AG04450 (cell line): ENCODE measurements at regions not wholly inside any gene's neighbourhood (a gene's known extent, or its start where the extent isn't known, plus 50 kb on each side); places are given as distances from the start of the nearest gene placed in this dataset.

Experiments
- CTCF ChIA-PET: fragments of 300-600, 350-600 bp; formaldehyde crosslinking; extraction: SDS; loops from one replicate; lab custom pipeline; 2022; ENCODE audit warnings: antibody characterized with exemption, inconsistent platforms; lab: Charles Lee
- POLR2A ChIA-PET: fragments of 350-600 bp; formaldehyde crosslinking; extraction: SDS; loops from one replicate; lab custom pipeline; 2021; ENCODE audit warnings: antibody characterized with exemption, inconsistent platforms; lab: Yijun Ruan, JAX
- DNase-seq: peaks from one replicate; pipeline ENCODE4 v3.0.0-alpha.2; 2011; ENCODE audit warnings: low read depth, low spot score
- H3K27ac ChIP-seq: one replicate; pipeline ENCODE4 v1.5.1; 2012; ENCODE audit warnings: low read depth, low read length, control low read depth
- H3K27me3 ChIP-seq: one replicate; pipeline ENCODE4 v1.6.0; 2012; ENCODE audit warnings: low read length; ENCODE audit not compliant: control insufficient read depth, insufficient read depth
- H3K4me3 ChIP-seq: 2 replicates; pipeline ENCODE4 v1.5.1; 2011; ENCODE audit warnings: mild to moderate bottlenecking, low read depth, low read length, control low read depth
- H3K9me3 ChIP-seq: 2 replicates; pipeline ENCODE4 v1.5.1; 2012; ENCODE audit warnings: low read length; ENCODE audit not compliant: control insufficient read depth, insufficient read depth
- TF ChIP-seq, protein P1 (sequence below): IDR thresholded peaks from 2 replicates; pipeline ENCODE4 v1.5.1; 2011; ENCODE audit warnings: low read depth, low read length, control low read depth, inconsistent platforms

DNA sequence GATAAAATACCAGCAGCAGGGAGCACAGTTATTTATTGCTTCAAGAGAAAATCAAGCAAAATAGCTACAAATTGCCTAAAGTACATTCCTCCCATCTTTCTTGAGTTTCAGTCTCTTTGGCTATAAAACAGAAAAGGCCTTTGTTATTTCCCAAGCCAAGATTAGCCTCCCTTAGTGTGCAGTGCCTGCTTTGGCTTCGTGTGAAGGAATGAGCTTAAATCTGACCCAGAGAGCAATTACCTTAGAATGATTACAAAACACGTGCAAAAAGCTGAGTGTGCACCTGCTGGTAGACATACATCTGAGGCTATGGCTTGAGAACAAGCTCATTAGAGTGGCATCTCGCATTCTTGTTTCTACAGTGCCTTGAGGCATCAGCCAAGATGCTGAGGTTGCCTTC, 250.8 kb downstream of the C4orf33 start:
- Histone ChIP-seq H3K27me3 (peaks cover 3% of the 10 kb centered on the region), H3K9me3 (no peaks in the 10 kb centered on the region), H3K27ac (no peak overlapping the region), H3K4me3 (no peak overlapping the region)
- POLR2A ChIA-PET: no interaction called here
- TF ChIP-seq, protein P1, sequence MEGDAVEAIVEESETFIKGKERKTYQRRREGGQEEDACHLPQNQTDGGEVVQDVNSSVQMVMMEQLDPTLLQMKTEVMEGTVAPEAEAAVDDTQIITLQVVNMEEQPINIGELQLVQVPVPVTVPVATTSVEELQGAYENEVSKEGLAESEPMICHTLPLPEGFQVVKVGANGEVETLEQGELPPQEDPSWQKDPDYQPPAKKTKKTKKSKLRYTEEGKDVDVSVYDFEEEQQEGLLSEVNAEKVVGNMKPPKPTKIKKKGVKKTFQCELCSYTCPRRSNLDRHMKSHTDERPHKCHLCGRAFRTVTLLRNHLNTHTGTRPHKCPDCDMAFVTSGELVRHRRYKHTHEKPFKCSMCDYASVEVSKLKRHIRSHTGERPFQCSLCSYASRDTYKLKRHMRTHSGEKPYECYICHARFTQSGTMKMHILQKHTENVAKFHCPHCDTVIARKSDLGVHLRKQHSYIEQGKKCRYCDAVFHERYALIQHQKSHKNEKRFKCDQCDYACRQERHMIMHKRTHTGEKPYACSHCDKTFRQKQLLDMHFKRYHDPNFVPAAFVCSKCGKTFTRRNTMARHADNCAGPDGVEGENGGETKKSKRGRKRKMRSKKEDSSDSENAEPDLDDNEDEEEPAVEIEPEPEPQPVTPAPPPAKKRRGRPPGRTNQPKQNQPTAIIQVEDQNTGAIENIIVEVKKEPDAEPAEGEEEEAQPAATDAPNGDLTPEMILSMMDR: no peak
- no peak for DNase-seq
- CTCF ChIA-PET: interaction anchor here (1.7 to 2.5 kb wide), 2 partner anchors 12 to 294 kb away, joined by 3 to 9 read pairs; no protein-coding TSS in a partner anchor

DNA sequence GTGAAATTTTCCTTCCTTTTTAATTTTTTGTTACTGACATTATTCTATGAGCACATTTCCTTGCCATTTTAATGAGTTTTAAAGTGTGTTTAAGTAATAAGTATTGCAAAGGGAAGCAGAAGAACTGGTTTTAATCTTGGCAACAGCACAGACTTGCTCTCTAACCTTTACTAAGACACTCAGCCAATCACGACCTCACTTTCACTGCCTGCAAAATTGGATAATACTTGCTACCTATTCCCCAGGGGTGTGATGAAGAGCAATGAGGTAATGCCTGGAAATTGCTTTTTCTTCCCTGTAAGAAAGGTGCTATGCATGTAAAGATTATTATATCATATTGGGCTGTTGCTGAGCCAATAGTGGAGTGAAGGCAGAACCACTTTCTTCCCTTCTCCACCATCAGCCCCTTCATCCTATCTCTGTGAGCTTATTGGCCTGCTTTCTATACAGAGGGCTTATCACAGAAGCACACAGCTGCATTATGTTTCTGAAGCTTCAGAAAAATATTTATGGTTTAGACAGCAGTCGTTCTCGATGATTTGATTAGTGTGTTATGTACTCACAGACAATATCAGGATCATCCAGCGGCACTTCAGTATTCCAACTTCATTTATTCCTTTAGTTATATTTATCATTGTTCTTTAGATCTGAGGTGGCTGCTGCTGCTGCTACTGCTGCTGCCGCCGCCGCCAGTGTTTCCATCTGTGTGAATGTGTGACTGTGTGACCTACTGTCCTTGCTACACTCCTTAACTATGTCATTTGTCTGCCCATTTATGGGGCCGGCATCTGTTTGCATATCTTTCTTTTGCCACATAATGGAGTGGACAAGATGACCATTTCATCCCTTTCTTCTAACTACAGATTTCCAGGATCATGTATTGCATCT, 255.1 kb downstream of the C4orf33 start:
- ChIA-PET CTCF (no interaction called here), POLR2A (no interaction called here)
- no peak for DNase-seq
- Histone ChIP-seq H3K4me3 (no peak overlapping the region), H3K27ac (no peak overlapping the region), H3K27me3 (peaks cover 5% of the 10 kb centered on the region), H3K9me3 (no peaks in the 10 kb centered on the region)
- TF ChIP-seq, protein P1: no peak

- no peaks in the 10 kb centered on the region for H3K9me3 ChIP-seq
- CTCF ChIA-PET: interaction anchor here (2.2 kb wide), 1 partner anchor 10 kb away, joined by 23 read pairs; no protein-coding TSS in a partner anchor
- TF ChIP-seq, protein P1: no peak
- POLR2A ChIA-PET: no interaction called here
- H3K27ac ChIP-seq: no peak overlapping the region
- peaks cover 5% of the 10 kb centered on the region for H3K27me3 ChIP-seq
- H3K4me3 ChIP-seq: no peak overlapping the region
- no peak for DNase-seq
Measured at GRCh38 chr4:129352480-129352879, 256.5 kb downstream of the C4orf33 start.

- CTCF ChIA-PET: interaction anchor here (2.2 kb wide), 1 partner anchor 9 kb away, joined by 23 read pairs; no protein-coding TSS in a partner anchor
- TF ChIP-seq, protein P1: no peak
- no peak overlapping the region for H3K4me3 ChIP-seq
- peaks cover 5% of the 10 kb centered on the region for H3K27me3 ChIP-seq
- no peak overlapping the region for H3K27ac ChIP-seq
- H3K9me3 ChIP-seq: no peaks in the 10 kb centered on the region
- no peak for DNase-seq
- POLR2A ChIA-PET: interaction anchor here (0.7 kb wide), 1 partner anchor 31 kb away, joined by 3 read pairs; no protein-coding TSS in a partner anchor
Measured at GRCh38 chr4:129353490-129353889, 257.5 kb downstream of the C4orf33 start.

DNA sequence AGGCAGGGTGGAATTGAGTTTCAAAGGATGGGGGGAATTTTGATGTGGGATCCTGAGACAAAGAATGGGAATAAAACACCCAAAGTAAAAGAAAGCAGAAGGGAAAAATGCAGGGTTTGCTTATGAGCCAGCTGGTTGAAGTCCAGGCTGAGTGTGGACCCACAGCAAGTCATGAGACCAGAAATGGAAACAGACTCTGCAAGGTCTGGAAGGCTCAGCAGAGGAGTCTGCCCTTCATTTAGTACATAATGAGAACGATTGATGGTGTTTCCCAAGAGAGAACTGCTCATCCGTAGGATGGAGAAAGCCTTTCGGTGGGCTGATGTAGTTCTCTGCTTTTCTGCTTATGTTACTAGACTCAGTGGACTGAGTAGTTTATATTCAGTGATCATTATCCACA, 259.1 kb downstream of the C4orf33 start:
- H3K27ac ChIP-seq: no peak overlapping the region
- TF ChIP-seq, protein P1: no peak
- no peaks in the 10 kb centered on the region for H3K9me3 ChIP-seq
- H3K4me3 ChIP-seq: no peak overlapping the region
- POLR2A ChIA-PET: no interaction called here
- no peak for DNase-seq
- peaks cover 5% of the 10 kb centered on the region for H3K27me3 ChIP-seq
- CTCF ChIA-PET: no interaction called here
